Thyroid gland (tissue), 4 donors: ENCODE measurements at regions not wholly inside any gene's neighbourhood (a gene's known extent, or its start where the extent isn't known, plus 50 kb on each side); places are given as distances from the start of the nearest gene placed in this dataset.

Source experiments
- DNase-seq, 2 donors: peaks; one replicate each; pipeline ENCODE4 v3.0.0-alpha.2; 2019
- H3K27ac ChIP-seq, 3 donors: fragments of 200-600 bp; sonication (generic); 1 replicate in 2 of 3; 2 replicates in 1 of 3; pipeline ENCODE4 v1.5.1; 2016 to 2019; ENCODE audit warnings: mild to moderate bottlenecking in 1 of 3, moderate library complexity in 1 of 3
- H3K27me3 ChIP-seq: fragments of 200-600 bp; sonication (generic); one replicate; pipeline ENCODE4 v1.5.1; 2019
- H3K36me3 ChIP-seq, 2 donors: fragments of 200-600 bp; sonication (generic); one replicate each; pipeline ENCODE4 v1.5.1; 2016 to 2019
- H3K4me1 ChIP-seq, 2 donors: fragments of 200-600 bp; sonication (generic); one replicate each; pipeline ENCODE4 v1.5.1; 2017 to 2019
- H3K4me3 ChIP-seq, 3 donors: fragments of 200-600 bp; sonication (generic); replicated peaks in 1 of 3; 1 replicate in 2 of 3; 2 replicates in 1 of 3; pipeline ENCODE4 v1.5.1; 2016; ENCODE audit warnings: mild to moderate bottlenecking in 1 of 3
- H3K9me3 ChIP-seq: fragments of 200-600 bp; sonication (generic); one replicate; pipeline ENCODE4 v1.5.1; 2017
- POLR2A ChIP-seq, 2 donors: fragments of 450-650 bp; IDR thresholded peaks; one replicate each; pipeline ENCODE4 v1.6.1; 2017; ENCODE audit warnings: antibody characterized with exemption in 2 of 2, mild to moderate bottlenecking in 2 of 2, moderate library complexity in 1 of 2
- WGBS, 2 donors: methylation state at CpG; one replicate each; pipeline ENCODE4 v1.1.5; 2017; 5-methylcytosine and 5-hydroxymethylcytosine counted together
- intact Hi-C: fragments of 100-400 bp; cut with DNase I; formaldehyde crosslinking; loops from one replicate; pipeline ENCODE4 v1.15.1; 2023
- TF ChIP-seq, protein P1 (sequence below), 6 experiments: fragments of 200-600 bp in 3 of 6; fragments of 450-650 bp in 3 of 6; sonication (generic) in 3 of 6; IDR thresholded peaks; one replicate each; pipeline ENCODE4 v1.5.1; 2016 to 2019; ENCODE audit warnings: antibody characterized with exemption in 6 of 6, mild to moderate bottlenecking in 2 of 6, inconsistent platforms in 1 of 6, moderate library complexity in 1 of 6

DNA sequence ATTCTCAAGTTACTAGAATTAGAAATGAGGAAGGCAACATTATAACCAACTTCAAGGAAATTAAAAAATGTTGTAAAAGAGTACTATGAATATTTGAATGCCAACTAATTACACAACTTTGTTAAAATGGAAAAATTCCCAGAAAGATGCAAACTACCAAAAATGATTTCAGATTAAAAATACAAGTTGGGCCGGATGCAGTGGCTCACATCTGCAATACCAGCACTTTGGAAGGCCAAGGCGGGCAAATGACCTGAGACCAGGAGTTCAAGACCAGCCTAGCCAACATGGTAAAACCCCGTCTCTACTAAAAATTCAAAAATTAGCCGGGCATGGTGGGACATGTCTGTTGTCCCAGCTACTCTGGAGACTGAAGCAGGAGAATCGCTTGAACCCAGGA, 874.2 kb upstream of the GJE1 start:
- peaks cover 3 to 7% of the 10 kb centered on the region in 2 donors for H3K4me1 ChIP-seq
- 93 to 95% methylated on average over 5 of the region's 5 CpGs for WGBS, 2 donors
- TF ChIP-seq POLR2A (IDR thresholded peaks at IDR 0.05) = no peak
- TF ChIP-seq, protein P1, sequence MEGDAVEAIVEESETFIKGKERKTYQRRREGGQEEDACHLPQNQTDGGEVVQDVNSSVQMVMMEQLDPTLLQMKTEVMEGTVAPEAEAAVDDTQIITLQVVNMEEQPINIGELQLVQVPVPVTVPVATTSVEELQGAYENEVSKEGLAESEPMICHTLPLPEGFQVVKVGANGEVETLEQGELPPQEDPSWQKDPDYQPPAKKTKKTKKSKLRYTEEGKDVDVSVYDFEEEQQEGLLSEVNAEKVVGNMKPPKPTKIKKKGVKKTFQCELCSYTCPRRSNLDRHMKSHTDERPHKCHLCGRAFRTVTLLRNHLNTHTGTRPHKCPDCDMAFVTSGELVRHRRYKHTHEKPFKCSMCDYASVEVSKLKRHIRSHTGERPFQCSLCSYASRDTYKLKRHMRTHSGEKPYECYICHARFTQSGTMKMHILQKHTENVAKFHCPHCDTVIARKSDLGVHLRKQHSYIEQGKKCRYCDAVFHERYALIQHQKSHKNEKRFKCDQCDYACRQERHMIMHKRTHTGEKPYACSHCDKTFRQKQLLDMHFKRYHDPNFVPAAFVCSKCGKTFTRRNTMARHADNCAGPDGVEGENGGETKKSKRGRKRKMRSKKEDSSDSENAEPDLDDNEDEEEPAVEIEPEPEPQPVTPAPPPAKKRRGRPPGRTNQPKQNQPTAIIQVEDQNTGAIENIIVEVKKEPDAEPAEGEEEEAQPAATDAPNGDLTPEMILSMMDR (IDR thresholded peaks at IDR 0.05) = no peak
- no peak overlapping the region for H3K27ac ChIP-seq
- no peak for DNase-seq
- no peaks in the 10 kb centered on the region for H3K27me3 ChIP-seq
- intact Hi-C loops = no loop called here
- no peaks in the 10 kb centered on the region for H3K36me3 ChIP-seq
- no peak overlapping the region for H3K4me3 ChIP-seq
- no peaks in the 10 kb centered on the region for H3K9me3 ChIP-seq

DNA sequence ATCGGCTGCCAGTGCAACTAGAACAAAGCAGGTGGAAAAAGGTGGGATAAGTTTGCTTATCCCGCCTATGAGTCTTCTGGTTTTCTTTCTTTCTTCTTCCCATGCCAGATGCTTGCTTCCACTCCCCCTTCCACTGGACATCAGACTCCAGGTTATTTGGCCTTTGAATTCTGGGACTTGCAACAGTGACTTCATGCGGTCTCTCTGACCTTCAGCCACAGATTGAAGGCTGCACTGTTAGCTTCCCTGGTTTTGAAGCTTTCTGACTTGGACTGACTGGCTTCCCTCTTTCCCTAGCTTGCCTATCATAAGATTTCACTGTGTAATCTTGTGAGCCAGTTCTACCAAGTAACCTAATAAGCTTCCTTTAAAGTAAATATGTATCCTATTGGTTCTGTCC, 878.4 kb upstream of the GJE1 start:
- Histone ChIP-seq H3K27ac (no peak overlapping the region), H3K27me3 (no peaks in the 10 kb centered on the region), H3K36me3 (no peaks in the 10 kb centered on the region), H3K4me1 (no peaks in the 10 kb centered on the region), H3K4me3 (no peak overlapping the region), H3K9me3 (no peaks in the 10 kb centered on the region)
- intact Hi-C loops = no loop called here
- no peak for TF ChIP-seq POLR2A (IDR thresholded peaks at IDR 0.05)
- TF ChIP-seq, protein P1 (IDR thresholded peaks at IDR 0.05) = no peak
- no peak for DNase-seq
- WGBS, 2 donors = 92 to 93% methylated on average over 3 of the region's 3 CpGs

DNA sequence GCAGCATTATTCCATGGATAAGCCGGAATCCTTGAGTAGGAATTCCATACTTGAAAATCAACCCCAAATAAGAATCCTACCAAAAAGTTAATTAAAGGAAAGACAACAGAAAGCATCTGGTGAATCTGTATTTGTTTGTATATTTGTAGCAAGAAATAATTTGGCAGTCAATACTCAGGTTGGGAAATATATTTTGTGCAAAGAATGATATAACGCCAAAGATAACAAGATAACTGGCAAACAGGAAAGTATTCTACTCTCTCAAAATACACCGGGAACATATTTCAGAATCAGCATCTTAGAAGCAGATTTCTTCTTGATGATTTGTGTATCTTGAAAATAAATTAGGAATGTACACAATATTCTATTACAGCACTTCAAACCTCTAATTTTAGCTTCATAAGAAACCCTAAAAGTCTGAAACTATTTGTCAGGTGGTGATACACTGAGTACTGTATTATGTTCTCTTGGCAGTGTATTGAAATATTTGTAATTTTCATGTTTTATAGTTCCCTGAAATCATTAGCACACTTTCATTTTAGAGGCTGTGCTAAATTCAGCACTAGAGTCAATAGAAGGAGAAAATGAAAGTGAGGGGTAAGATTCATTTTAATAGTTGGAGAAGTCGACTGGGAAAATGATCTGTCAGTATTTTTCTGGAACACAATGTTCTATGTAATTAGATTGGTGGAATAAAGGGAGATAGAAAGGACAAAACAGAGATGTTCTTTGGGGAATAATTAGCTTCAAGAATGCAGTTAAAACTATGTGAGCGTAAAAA, 879.7 kb upstream of the GJE1 start:
- intact Hi-C loops = no loop called here
- 67 to 76% methylated on average over 5 of the region's 5 CpGs for WGBS, 2 donors
- no peak overlapping the region for H3K4me3 ChIP-seq
- TF ChIP-seq, protein P1 (IDR thresholded peaks at IDR 0.05) = no peak
- no peak for TF ChIP-seq POLR2A (IDR thresholded peaks at IDR 0.05)
- no peaks in the 10 kb centered on the region for H3K9me3 ChIP-seq
- no peaks in the 10 kb centered on the region for H3K36me3 ChIP-seq
- H3K27ac ChIP-seq = peak overlapping the region in 1 of 3 donors; percentile 3
- no peaks in the 10 kb centered on the region for H3K27me3 ChIP-seq
- no peak for DNase-seq
- H3K4me1 ChIP-seq = no peaks in the 10 kb centered on the region

DNA sequence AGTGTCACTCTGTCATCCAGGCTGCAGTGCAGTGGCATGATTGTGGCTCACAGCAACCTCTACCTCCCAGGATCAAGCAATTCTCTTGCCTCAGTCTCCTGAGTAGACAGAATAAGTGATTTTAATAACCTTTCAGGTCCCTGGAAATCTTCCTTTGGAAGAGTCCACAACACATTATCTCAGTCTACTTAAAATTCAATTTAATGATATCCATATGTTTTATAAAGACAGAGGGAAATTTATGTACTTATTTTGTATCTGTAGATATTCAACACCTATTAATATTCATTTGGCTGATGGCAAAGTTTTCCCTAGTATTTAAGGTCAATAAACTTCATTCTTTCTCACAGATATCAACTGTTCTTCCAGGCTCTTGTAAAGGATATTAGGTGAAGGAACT, 881.4 kb upstream of the GJE1 start:
- intact Hi-C loops = no loop called here
- DNase-seq = no peak
- Histone ChIP-seq H3K27ac (no peak overlapping the region), H3K4me3 (no peak overlapping the region), H3K9me3 (no peaks in the 10 kb centered on the region), H3K4me1 (no peaks in the 10 kb centered on the region), H3K27me3 (no peaks in the 10 kb centered on the region), H3K36me3 (no peaks in the 10 kb centered on the region)
- TF ChIP-seq, protein P1 (IDR thresholded peaks at IDR 0.05) = no peak
- TF ChIP-seq POLR2A (IDR thresholded peaks at IDR 0.05) = no peak

DNA sequence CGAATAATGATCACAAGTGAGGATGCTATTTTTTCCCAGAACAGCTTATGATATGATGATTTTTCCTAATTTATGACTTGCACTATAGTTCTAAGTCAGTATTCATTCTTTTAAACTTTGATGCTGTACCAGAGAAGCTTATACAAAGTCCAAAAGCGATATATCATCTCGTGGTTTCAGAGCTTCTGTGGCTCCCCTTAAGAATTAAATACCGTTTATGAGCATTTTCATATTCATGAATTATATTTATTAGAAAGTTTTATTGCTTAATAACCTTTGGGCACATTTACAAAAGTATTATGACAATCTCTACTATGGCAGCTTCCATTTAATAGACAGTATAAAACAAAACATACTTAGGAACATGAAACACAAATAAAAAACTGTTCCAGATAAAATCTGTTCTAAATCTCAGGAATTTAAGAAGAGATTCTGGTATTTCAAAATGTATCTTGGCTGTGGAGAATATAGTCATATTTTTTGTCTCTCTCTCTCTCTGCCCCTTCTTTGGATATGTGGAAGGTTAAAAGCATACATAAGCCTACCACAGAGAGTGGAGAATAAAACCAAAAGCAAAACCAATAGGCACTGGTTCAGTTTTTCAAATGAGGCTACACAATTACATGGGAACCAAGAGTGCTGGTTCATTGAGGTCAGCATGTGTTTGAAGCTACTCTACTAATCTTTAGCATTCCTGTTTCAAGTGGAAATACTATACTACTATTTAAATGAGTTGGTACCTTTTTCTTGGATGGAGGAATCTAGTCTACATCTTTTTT, 884.5 kb upstream of the GJE1 start:
- intact Hi-C loops = no loop called here

More for the DNA sequence above, 884.5 kb upstream of the GJE1 start:
- H3K36me3 ChIP-seq = no peaks in the 10 kb centered on the region
- no peak for DNase-seq
- 92 to 93% methylated on average over 4 of the region's 4 CpGs for WGBS, 2 donors
- H3K9me3 ChIP-seq = no peaks in the 10 kb centered on the region
- no peaks in the 10 kb centered on the region for H3K4me1 ChIP-seq
- no peak for TF ChIP-seq POLR2A (IDR thresholded peaks at IDR 0.05)
- TF ChIP-seq, protein P1 (IDR thresholded peaks at IDR 0.05) = no peak
- H3K27ac ChIP-seq = no peak overlapping the region
- H3K4me3 ChIP-seq = no peak overlapping the region
- no peaks in the 10 kb centered on the region for H3K27me3 ChIP-seq
